ENCODE measurements at regions not wholly inside any gene's neighbourhood (a gene's known extent, or its start where the extent isn't known, plus 50 kb on each side); places are given as distances from the start of the nearest gene placed in this dataset.

GRCh38 chr6:62968834-62969233 is 242.4 kb upstream of the FKBP1C start (continued):
- TF ChIP-seq RFX5 (IDR thresholded peaks at IDR 0.05) = no peak
- TF ChIP-seq, protein P1, sequence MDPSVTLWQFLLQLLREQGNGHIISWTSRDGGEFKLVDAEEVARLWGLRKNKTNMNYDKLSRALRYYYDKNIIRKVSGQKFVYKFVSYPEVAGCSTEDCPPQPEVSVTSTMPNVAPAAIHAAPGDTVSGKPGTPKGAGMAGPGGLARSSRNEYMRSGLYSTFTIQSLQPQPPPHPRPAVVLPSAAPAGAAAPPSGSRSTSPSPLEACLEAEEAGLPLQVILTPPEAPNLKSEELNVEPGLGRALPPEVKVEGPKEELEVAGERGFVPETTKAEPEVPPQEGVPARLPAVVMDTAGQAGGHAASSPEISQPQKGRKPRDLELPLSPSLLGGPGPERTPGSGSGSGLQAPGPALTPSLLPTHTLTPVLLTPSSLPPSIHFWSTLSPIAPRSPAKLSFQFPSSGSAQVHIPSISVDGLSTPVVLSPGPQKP (IDR thresholded peaks at IDR 0.05; ENCODE audit: low read depth, low read length) = no peak
- no peak for TF ChIP-seq MAZ (IDR thresholded peaks at IDR 0.05; ENCODE audit: borderline replicate concordance, low read depth, low read length)
- no peak for TF ChIP-seq ZSCAN20 (CRISPR knock-in tag; IDR thresholded peaks at IDR 0.05)
- TF ChIP-seq, protein P2, sequence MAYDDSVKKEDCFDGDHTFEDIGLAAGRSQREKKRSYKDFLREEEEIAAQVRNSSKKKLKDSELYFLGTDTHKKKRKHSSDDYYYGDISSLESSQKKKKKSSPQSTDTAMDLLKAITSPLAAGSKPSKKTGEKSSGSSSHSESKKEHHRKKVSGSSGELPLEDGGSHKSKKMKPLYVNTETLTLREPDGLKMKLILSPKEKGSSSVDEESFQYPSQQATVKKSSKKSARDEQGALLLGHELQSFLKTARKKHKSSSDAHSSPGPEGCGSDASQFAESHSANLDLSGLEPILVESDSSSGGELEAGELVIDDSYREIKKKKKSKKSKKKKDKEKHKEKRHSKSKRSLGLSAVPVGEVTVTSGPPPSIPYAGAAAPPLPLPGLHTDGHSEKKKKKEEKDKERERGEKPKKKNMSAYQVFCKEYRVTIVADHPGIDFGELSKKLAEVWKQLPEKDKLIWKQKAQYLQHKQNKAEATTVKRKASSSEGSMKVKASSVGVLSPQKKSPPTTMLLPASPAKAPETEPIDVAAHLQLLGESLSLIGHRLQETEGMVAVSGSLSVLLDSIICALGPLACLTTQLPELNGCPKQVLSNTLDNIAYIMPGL (CRISPR knock-in tag; IDR thresholded peaks at IDR 0.05; ENCODE audit: borderline replicate concordance) = no peak
- no peak for TF ChIP-seq CBX8 (IDR thresholded peaks at IDR 0.05)
- TF ChIP-seq POLR2AphosphoS2 (conservative IDR thresholded peaks at IDR 0.05; ENCODE audit: low read length) = no peak

GRCh38 chr6:62971976-62972658 is 239.2 kb upstream of the FKBP1C start:
- Histone ChIP-seq H3K4me2 (no peak overlapping the region), H3K27ac (no peak overlapping the region), H3K4me3 (no peak overlapping the region), H3K9me3 (no peaks in the 10 kb centered on the region), H3K4me1 (no peaks in the 10 kb centered on the region)
- WGBS (ENCODE audit: missing lambda C conversion rate) = 0% methylated on average over 1 of the region's 1 CpG
- FAIRE-seq (no peak), DNase-seq (ENCODE audit: low read depth in 1 of 2, low spot score in 1 of 2) (no peak), ATAC-seq (no peak)
- TF ChIP-seq NR3C1 (IDR thresholded peaks at IDR 0.05) = no peak
- TF ChIP-seq RARB (CRISPR knock-in tag; IDR thresholded peaks at IDR 0.05) = no peak
- TF ChIP-seq CTCF (IDR thresholded peaks at IDR 0.05) = no peak
- no peak for TF ChIP-seq TFCP2L1 (CRISPR knock-in tag; IDR thresholded peaks at IDR 0.05)
- no peak for TF ChIP-seq ZFP36 (IDR thresholded peaks at IDR 0.05; ENCODE audit: borderline replicate concordance, partially characterized antibody)
- no peak for TF ChIP-seq ESRRA (IDR thresholded peaks at IDR 0.05; ENCODE audit: borderline replicate concordance, low read length)
- no peak for TF ChIP-seq CBX8 (IDR thresholded peaks at IDR 0.05)
- TF ChIP-seq FOXS1 (CRISPR knock-in tag; IDR thresholded peaks at IDR 0.05) = no peak
- TF ChIP-seq HOXB13 (CRISPR knock-in tag; IDR thresholded peaks at IDR 0.05; ENCODE audit: low read depth) = no peak
- no peak for TF ChIP-seq EHF (CRISPR knock-in tag; IDR thresholded peaks at IDR 0.05)
- TF ChIP-seq MAX (IDR thresholded peaks at IDR 0.05) = no peak
- TF ChIP-seq, protein P3, sequence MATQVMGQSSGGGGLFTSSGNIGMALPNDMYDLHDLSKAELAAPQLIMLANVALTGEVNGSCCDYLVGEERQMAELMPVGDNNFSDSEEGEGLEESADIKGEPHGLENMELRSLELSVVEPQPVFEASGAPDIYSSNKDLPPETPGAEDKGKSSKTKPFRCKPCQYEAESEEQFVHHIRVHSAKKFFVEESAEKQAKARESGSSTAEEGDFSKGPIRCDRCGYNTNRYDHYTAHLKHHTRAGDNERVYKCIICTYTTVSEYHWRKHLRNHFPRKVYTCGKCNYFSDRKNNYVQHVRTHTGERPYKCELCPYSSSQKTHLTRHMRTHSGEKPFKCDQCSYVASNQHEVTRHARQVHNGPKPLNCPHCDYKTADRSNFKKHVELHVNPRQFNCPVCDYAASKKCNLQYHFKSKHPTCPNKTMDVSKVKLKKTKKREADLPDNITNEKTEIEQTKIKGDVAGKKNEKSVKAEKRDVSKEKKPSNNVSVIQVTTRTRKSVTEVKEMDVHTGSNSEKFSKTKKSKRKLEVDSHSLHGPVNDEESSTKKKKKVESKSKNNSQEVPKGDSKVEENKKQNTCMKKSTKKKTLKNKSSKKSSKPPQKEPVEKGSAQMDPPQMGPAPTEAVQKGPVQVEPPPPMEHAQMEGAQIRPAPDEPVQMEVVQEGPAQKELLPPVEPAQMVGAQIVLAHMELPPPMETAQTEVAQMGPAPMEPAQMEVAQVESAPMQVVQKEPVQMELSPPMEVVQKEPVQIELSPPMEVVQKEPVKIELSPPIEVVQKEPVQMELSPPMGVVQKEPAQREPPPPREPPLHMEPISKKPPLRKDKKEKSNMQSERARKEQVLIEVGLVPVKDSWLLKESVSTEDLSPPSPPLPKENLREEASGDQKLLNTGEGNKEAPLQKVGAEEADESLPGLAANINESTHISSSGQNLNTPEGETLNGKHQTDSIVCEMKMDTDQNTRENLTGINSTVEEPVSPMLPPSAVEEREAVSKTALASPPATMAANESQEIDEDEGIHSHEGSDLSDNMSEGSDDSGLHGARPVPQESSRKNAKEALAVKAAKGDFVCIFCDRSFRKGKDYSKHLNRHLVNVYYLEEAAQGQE (IDR thresholded peaks at IDR 0.05) = no peak
- TF ChIP-seq HOXA7 (CRISPR knock-in tag; IDR thresholded peaks at IDR 0.05) = no peak
- CTCF ChIA-PET = no interaction called here
- POLR2A ChIA-PET = no interaction called here

Measured in A549 (cell line).